Globus pallidus (tissue), 1 donor: ENCODE measurements at regions not wholly inside any gene's neighbourhood (a gene's known extent, or its start where the extent isn't known, plus 50 kb on each side); places are given as distances from the start of the nearest gene placed in this dataset.

Experiments
- DNase-seq: peaks from one replicate; pipeline ENCODE4 v3.0.0-alpha.2; 2015; ENCODE audit warnings: low spot score

GRCh38 chr12:100741084-100741711 is 53.4 kb upstream of the ANO4 start:
- DNase-seq = peak; percentile 26

GRCh38 chr12:100743060-100743459 is 51.5 kb upstream of the ANO4 start:
- DNase-seq = no peak
